ENCODE measurements at regions not wholly inside any gene's neighbourhood (a gene's known extent, or its start where the extent isn't known, plus 50 kb on each side); places are given as distances from the start of the nearest gene placed in this dataset.
"Not testable (repeated sequence)": the region's sequence is repeated elsewhere in the genome, so short reads cannot be mapped to it uniquely, and the experiment has no call there.

- H4K5ac ChIP-seq (ENCODE audit: low read depth, low read length); H3K36me3 ChIP-seq (ENCODE audit: control insufficient read depth, insufficient read depth, low read length); H4K91ac ChIP-seq (ENCODE audit: insufficient read depth, low read depth, low read length); ATAC-seq (ENCODE audit: low read depth); dilution Hi-C loops (cut with HindIII; ENCODE audit: low sequenced_read_pairs, unreplicated experiment); intact Hi-C loops (cut with micrococcal nuclease); H3K4me3 ChIP-seq (ENCODE audit: insufficient read depth, low read depth, low read length); CTCF ChIA-PET; H3K9me3 ChIP-seq (ENCODE audit: control insufficient read depth, insufficient read depth, low read length); H3K79me1 ChIP-seq (ENCODE audit: low read depth in 1 of 2, low read length in 2 of 2); H2BK120ac ChIP-seq (ENCODE audit: low read depth, low read length); BruUV-seq (replicated peaks); H4K20me1 ChIP-seq (ENCODE audit: insufficient read depth, low read length); H3K4me1 ChIP-seq (ENCODE audit: control insufficient read depth, insufficient read depth, low read length); H3K23ac ChIP-seq (ENCODE audit: low read depth, low read length); H3K27me3 ChIP-seq (ENCODE audit: control insufficient read depth, insufficient read depth, low read length); H3K56ac ChIP-seq (ENCODE audit: extremely low read depth, insufficient read depth, low read length); H3K4ac ChIP-seq (ENCODE audit: low read depth, low read length); H3K14ac ChIP-seq (replicated peaks; ENCODE audit: low read depth, low read length); in situ Hi-C loops (cut with MboI; ENCODE audit: low sequenced_read_pairs); H2BK5ac ChIP-seq (ENCODE audit: low read depth, low read length, poor library complexity, severe bottlenecking); H2AK9ac ChIP-seq (replicated peaks; ENCODE audit: low read depth, low read length, poor library complexity); H2BK20ac ChIP-seq (ENCODE audit: low read depth, low read length); H3K18ac ChIP-seq (ENCODE audit: low read depth, low read length); H4K8ac ChIP-seq (ENCODE audit: low read depth in 2 of 2, low read length in 2 of 2); H2AFZ ChIP-seq (replicated peaks; ENCODE audit: low read length, poor library complexity); H3K4me2 ChIP-seq (ENCODE audit: low read depth, low read length); H3K27ac ChIP-seq (ENCODE audit: insufficient read depth, low read length); H3K9ac ChIP-seq (ENCODE audit: low read depth, low read length); H3K9me1 ChIP-seq (ENCODE audit: insufficient read depth, low read length); DNase-seq; H2BK15ac ChIP-seq (ENCODE audit: low read depth, low read length); POLR2A ChIA-PET (ENCODE audit: unreplicated experiment); H2AK5ac ChIP-seq (ENCODE audit: low read depth, low read length): not testable (repeated sequence)
Observed at GRCh38 chr15:47098526-47098925, 618.8 kb upstream of the SEMA6D start.

- intact Hi-C loops (cut with micrococcal nuclease); H2BK120ac ChIP-seq (ENCODE audit: low read depth, low read length); CTCF ChIA-PET; H3K9me3 ChIP-seq (ENCODE audit: control insufficient read depth, insufficient read depth, low read length); H3K79me1 ChIP-seq (ENCODE audit: low read depth in 1 of 2, low read length in 2 of 2); H3K9me1 ChIP-seq (ENCODE audit: insufficient read depth, low read length); ATAC-seq (ENCODE audit: low read depth); H3K23ac ChIP-seq (ENCODE audit: low read depth, low read length); BruUV-seq (replicated peaks); H4K91ac ChIP-seq (ENCODE audit: insufficient read depth, low read depth, low read length); H3K4ac ChIP-seq (ENCODE audit: low read depth, low read length); H3K27me3 ChIP-seq (ENCODE audit: control insufficient read depth, insufficient read depth, low read length); H3K4me1 ChIP-seq (ENCODE audit: control insufficient read depth, insufficient read depth, low read length); H3K4me3 ChIP-seq (ENCODE audit: insufficient read depth, low read depth, low read length); POLR2A ChIA-PET (ENCODE audit: unreplicated experiment); H3K18ac ChIP-seq (ENCODE audit: low read depth, low read length); H4K20me1 ChIP-seq (ENCODE audit: insufficient read depth, low read length); H3K14ac ChIP-seq (replicated peaks; ENCODE audit: low read depth, low read length); H4K5ac ChIP-seq (ENCODE audit: low read depth, low read length); H4K8ac ChIP-seq (ENCODE audit: low read depth in 2 of 2, low read length in 2 of 2); H2AFZ ChIP-seq (replicated peaks; ENCODE audit: low read length, poor library complexity); H2AK5ac ChIP-seq (ENCODE audit: low read depth, low read length); in situ Hi-C loops (cut with MboI; ENCODE audit: low sequenced_read_pairs); H3K27ac ChIP-seq (ENCODE audit: insufficient read depth, low read length); H3K36me3 ChIP-seq (ENCODE audit: control insufficient read depth, insufficient read depth, low read length); H2AK9ac ChIP-seq (replicated peaks; ENCODE audit: low read depth, low read length, poor library complexity); DNase-seq; H3K56ac ChIP-seq (ENCODE audit: extremely low read depth, insufficient read depth, low read length); H3K9ac ChIP-seq (ENCODE audit: low read depth, low read length); dilution Hi-C loops (cut with HindIII; ENCODE audit: low sequenced_read_pairs, unreplicated experiment); H3K4me2 ChIP-seq (ENCODE audit: low read depth, low read length); H2BK5ac ChIP-seq (ENCODE audit: low read depth, low read length, poor library complexity, severe bottlenecking); H2BK15ac ChIP-seq (ENCODE audit: low read depth, low read length); H2BK20ac ChIP-seq (ENCODE audit: low read depth, low read length): not testable (repeated sequence)
- WGBS, 2 experiments (ENCODE audit: extremely low coverage in 2 of 2, insufficient read length in 1 of 2) = no CpG with 5 or more reads among the region's 6 CpGs
Observed at GRCh38 chr15:47099801-47100200, 617.5 kb upstream of the SEMA6D start.

All from IMR-90 (cell line).